Activated gamma-delta T cell treated with Interleukin-2 at 50 U/mL for 16 hours (primary cell): ENCODE measurements at regions not wholly inside any gene's neighbourhood (a gene's known extent, or its start where the extent isn't known, plus 50 kb on each side); places are given as distances from the start of the nearest gene placed in this dataset.
"Not testable (repeated sequence)": the region's sequence is repeated elsewhere in the genome, so short reads cannot be mapped to it uniquely, and the experiment has no call there.

ENCODE experiments used
- DNase-seq: peaks from one replicate; pipeline ENCODE4 v3.0.0-alpha.2; 2020

DNA sequence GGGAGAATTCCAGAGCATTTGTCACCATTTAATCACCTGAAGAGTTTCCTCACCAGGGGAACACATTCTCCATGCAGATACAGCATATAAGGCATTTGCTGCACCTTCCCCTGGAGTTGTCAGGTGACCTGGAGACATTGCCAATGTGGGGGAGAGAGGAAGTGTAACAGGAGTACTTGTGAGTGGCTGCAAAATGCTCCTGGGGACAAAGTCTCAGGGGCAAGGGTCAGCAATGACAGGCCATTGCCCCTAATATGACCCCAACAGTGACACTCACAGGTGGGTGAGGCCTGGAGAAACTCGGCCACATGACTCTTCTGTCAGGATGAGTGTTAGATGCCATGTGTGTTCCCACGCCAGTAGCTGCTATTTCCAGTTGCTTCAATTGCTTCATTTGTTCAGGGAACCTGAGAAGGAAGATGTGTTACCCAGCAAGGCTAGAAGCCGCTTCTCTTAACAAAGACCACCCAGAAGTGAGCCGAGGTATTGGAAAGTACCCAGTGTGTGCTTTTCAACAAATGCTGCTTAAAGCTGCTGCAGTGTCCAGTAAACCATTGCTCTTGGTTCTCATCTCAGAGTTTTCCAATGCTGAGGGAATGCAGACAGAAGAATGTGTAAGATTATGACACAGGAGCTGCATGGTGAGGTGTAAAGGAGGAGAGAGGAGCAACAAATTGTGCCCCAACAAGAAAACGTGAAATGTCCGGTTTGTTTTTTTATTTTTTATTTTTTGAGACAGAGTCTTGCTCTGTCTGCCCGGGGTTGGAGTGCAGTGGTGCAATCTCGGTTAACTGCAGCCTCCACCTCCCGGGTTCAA is 128.2 kb upstream of the SLC44A1 start:
- DNase-seq = no peak

DNA sequence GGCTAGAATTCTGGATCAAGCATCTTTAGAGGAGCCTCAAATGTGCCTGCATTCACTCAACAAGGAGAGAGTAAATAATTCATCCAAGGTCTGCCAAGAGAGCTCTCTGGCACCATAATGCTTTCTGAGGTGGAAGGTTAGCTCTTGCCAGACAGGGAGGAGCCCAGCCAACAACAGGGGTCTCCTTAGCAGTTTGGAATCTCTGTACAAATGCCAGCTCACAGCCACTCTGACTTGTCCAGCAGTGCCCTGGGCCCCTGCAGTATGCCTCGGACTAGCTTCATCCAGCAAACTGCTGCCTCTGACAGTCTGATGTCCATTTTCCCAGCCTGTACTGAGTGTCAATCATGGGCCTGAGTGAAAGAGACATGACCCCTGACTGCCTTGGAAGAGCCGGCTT is 127.2 kb upstream of the SLC44A1 start:
- no peak for DNase-seq

DNA sequence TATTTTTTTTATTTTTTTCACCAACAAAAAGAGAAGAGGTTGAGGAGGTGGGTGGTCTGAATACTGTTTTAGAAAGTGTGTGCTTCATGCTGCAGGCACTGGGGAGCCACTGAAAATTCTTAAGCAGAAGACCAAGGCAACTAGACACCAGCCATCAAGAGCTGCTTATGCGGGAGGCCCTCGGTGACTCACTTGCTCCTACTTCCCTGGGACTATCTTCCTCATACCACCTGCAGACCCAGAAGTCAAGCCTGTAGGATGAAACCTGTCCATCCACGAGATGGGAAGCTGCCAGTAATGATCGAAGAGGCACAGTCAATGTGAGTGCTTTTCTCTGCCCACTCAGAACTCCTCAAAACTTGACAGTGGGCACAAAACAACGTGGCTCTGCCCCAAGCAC is 125.8 kb upstream of the SLC44A1 start:
- no peak for DNase-seq

DNA sequence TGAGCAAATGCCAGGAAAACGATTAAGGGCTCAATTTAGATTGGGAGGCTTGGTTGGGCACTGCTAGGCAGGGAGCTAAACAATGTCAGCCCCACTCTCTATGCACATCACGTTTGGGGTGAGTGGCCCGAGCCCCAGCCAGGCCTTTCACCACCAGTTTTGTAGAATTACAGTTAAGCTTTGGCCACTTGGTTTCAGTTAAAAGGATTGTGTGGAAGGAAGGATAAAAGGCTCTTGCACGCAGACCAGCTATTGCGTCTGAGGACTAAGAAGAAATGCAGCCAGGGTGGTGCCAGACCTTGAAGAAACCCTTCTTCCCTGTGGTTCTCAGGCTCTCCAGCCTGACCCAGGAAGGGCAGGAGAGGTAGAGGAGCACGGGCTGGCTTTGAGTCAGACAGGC is 125.3 kb upstream of the SLC44A1 start:
- DNase-seq = no peak

DNA sequence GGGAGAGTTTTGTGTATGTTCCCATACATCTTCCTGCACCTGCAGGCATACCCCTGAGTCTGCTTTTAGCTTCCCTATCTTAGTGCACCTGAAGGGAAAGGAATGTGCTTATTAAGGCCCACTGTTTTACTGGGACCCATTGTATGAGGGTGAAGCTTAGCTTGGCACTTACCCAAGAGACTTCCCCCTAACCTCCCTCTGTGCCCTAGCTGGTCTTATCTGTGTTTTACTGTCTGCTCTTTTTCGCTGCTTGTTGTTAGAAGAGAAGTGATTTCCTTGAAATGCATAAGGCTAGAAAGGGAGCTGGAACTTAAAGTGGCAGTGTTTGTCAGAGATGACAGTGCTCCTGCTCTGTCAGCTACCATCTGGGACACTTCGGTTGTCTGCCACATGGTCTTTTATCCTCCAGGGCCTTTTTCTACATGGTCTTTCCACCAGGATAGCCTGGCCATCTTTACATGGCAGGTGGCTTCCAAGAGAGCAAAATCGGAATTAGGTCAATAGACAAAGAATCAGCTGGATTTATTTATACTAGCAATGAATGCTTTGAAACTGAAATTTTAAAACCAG is 122.5 kb upstream of the SLC44A1 start:
- DNase-seq = no peak

DNA sequence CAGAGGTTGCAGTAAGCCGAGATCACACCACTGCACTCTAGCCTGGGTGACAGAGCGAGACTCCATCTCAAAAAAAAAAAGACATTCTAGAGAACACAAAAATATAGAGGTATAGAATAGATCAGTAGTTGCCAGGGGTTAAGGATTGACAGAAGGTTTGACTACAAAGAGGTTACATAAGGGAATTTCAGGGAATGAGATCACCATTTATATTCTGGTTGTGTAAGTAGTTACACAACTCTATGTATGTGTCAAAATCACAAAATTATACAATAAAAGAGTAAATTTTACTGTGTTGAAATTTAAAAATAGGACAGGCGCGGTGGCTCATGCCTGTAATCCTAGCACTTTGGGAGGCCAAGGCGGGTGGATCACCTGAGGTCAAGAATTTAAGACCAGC is 119.9 kb upstream of the SLC44A1 start:
- DNase-seq = not testable (repeated sequence)

DNA sequence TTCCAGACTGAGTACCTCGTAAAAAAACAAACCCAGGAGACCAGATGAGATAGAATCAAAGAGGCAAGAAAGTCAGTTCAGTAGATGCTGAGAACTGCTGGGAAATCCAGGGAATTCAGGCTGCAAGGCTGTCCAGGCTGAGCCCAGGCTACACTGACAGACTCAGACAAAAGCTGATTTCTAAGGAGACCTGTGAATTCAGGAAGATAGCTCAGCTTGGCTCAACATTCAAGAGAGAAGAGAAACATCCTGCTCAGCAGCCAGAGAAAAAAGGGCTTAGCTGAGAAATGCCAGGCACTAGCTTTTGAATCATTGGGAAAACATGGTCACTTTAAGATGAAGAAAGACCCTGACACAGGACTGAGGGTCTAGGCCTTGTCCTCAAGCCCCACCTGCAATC is 118.2 kb upstream of the SLC44A1 start:
- no peak for DNase-seq

DNA sequence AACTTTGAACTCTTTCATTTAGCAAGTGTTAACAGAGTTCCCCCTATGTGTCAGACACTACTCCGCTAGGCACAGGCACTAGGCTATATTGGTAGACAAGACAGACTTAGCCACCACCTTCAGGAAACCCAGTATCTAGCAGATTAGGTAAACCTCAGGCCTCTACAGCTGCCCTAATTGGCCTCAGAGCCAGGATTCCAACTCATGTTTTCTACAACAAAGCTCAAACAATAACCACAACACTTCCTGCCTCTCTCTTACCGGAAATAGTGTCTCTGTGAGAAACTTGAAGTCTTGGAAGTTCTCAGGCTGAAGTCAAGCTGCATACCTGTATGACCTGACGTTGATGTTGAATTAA is 116.6 kb upstream of the SLC44A1 start:
- DNase-seq = peak; percentile 55

DNA sequence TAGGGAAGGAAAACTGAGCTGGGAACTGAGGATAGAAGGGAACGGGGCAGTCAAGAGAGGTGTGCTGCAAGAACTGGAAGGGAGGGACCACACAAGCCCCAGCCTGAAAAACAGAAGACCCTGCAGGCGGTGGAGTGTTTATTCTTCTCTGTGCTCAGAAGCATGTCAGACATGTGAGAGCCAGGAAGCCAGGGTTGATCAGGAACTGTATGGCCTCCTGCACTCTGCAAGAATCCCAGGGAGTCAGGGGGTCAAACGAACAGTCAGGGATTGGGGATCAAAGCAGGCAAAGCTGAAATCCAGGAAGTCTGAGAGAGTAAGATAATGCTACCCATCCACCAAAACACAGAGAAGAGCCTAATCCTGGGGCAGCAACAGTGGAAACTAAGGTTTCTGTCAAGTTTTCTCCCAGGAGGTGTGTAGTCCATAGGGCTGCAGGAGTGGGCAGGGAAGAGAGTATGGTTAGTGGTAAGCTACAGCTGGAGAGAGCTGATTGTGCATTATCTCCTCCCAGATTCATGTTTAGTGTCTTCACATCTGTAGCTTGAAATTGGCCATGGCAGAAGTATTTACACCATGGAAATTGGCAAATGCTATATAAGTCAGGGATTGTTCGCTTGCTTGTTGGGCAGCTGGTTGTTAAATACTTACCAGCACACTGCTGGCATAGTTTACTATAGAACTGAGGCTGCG is 115.4 kb upstream of the SLC44A1 start:
- no peak for DNase-seq

DNA sequence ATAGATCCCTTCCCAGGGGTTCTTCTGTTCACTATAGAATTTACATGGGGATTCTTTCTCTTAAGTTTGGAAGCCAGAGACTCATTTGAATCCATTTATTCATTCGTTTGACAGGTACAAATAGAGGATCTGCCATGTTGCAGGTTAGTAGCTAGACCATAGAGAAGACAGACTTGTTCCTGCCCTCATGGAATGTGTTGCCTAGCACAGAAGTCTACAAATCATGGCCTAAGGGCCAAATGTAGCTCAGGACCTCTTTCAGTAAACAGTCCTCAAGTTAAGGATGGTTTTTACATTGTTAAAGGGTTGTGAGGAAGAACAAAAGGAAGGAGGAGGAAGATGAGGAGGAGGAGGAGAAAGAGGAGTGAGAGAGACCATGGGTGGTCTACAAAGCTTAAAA is 114.7 kb upstream of the SLC44A1 start:
- no peak for DNase-seq

DNA sequence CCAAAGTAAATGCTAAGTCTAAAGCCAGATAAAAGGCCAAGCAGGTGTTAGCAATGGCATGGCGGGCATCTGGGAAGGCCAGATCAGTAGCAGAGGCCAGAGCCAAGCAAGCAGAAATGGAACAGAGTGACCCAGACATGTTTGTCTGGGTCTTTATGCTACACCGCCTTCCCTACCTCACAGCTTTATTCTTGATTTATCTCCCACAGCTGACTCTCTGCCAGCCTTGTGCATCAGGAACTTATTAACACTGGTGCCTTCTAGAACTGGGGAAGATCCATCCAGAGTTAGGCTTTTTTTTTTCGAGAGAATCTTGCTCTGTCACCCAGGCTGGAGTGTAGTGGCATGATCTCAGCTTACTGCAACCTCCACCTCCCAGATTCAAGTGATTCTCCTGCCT is 112.5 kb upstream of the SLC44A1 start:
- no peak for DNase-seq

DNA sequence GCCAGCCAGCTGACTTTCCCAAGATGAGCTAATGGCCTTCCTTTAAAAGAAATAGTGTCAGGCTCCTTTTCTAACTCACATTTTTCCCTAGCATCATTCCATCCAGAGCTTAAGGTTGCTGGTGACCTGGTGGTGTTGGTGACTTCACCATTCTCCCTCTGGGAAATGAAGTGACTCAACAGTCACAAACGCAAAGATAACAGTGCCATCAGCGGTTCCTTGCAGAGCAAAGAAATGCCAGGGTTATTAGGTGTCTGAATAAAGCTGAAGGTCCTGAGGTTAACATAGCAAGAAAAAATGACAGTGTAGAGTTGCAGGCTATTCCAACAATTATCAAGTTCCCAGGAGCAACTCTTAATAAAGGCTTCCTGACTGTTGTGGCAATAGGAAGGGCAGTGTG is 111.8 kb upstream of the SLC44A1 start:
- no peak for DNase-seq

DNA sequence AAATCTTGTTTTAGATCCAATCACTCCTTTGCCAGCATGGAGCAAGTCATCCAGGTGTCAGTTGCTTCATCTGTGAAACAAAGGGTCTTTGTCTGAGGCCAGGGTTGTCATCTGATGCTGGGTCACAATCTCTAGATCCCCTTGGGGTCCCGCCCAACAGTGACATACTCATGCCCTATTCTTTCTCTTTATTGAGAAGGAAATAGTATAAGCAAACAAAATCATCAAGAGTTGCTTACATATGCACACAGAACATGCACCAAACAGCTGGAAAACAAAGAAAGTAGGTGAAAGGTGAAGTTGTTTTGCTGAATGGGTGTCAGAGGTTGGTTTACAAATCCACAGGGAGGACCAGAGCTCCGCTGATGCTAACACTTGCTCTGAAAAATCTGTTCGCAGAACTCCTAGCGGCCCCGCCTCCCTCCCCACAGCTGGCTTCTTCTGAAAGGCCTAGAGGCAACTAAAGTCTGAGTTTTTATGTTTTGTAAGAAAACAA is 106.1 kb upstream of the SLC44A1 start:
- DNase-seq = no peak

DNA sequence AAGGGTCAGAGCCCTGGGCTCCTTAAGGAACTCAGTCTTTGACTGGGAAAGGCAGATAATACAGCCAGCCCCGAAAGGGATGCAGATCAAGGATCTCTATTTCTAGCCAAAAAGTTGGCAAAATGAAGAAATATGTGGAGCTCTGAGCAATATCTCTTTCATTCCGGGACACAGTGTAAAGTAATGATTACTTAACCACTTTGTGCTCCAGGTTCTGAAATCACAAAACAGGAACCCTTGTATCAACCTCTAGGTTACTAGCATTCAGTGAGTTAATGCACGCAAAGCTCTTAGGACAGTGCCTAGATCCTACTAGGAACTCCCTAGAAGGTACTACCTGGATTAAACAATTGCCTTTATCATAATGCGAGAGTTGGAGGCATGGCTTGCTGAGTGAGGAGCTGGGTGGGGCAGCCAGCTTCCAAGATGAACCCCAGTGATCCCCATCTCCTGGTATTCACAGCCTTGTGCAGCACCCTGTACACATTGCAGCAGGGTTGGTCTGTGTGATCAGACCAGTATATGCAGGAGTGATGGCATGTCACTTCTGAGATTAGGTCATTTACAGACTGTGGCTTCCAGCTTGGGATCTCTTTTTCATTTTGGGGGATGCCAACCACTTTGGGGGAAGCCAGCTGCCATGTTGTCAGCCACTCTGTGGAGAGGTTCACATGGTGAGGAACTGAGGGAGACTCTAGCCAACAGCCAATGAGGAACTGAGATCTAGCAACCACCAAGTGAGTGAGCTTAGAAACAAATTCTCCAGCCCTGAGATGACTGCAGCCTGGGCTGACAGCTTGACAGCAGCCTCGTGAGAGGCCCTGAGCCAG is 103.1 kb upstream of the SLC44A1 start:
- no peak for DNase-seq

DNA sequence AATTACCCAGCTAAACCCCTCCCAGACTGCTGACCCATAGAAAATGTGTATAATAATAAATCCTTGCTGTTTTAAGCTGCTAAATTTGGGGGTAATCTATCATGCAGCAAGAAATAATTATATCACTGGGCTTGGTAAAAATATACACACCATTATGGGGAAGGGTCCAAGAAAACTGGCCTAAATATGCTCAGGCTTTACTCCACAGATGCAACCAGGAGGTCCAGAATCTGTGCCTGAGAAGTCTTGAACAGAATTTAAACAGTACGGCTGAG is 102.5 kb upstream of the SLC44A1 start:
- no peak for DNase-seq

DNA sequence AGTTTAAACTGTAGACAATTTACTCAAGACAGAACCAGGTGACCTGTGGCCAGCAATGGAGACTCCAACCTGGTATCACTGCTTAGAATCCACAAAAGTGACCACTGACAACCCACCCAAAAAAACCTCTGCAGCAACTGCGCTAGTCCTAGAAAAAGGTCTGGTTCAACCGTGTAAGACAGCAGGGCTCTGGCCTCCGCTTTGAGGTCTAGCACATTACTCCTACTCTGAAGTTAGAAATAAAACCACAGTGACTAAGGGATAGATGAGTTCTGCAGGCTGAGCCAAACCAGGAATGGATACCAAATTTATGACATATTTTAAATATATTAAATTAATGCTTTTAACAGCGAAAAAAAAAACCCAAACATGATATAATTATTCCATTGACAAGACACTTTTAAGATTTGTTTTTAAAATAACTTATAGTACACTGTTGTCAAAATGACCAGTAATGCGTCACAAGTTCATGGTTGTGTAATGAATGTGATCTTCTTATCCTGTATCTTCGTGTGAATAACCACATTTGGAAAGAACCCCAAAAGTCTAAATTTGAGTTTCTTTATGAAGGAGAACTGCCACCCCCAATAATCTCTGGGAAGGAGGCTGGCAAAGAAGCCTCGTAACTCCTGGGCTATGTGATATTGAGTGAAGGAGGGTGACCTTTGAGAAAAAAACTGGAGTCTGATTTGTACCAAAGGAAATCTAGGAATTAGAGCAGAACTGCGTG is 101.9 kb upstream of the SLC44A1 start:
- DNase-seq = no peak

DNA sequence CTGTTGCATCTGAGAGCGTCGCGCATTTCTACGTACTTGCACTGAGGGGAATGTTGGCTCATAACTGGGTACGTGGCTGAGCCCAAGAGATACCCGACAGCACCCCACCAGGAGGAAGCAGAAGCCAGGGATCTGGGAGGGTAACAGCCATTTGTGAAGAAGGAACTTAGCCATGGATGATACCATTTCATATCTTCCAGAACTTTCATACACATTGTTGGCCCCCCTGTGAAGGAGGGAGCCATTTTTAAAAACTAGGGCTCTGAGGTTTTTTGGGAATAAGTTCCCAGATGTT is 101.4 kb upstream of the SLC44A1 start:
- no peak for DNase-seq

DNA sequence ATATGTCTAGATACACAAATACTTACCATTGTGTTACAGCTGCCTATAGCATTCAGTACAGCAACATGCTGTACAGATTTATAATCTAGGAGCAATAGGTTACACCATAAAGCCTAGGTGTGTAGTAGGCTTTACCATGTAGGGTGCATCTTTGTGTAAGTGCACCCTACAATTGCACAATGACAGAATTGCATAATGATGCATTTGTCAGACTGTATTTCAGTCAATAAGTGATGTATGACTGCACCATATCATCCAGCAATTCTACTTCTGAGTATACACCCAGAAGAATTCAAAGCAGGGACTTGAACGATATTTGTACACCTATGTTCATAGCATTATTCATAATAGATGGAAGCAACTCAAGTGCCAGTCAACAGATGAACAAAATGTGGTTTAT is 100.4 kb upstream of the SLC44A1 start:
- DNase-seq = no peak

DNA sequence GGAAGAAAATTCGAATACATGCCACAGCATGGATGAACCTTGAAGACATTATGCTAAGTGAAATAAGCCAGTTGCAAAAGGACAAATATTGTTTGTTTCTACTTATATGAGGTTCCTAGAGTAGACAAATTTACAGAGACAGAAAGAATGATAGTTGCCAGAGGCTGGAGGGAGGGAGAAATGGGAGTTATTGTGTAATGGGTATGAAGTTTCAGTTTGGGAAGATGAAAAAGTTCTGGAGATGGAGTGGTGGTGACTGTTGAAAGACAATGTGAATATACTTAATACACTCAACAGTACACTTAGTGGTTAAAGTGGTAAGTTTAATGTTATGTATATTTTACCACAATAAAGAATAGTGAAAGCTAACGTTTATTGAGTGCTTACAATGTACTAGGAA is 99.6 kb upstream of the SLC44A1 start:
- DNase-seq = no peak

DNA sequence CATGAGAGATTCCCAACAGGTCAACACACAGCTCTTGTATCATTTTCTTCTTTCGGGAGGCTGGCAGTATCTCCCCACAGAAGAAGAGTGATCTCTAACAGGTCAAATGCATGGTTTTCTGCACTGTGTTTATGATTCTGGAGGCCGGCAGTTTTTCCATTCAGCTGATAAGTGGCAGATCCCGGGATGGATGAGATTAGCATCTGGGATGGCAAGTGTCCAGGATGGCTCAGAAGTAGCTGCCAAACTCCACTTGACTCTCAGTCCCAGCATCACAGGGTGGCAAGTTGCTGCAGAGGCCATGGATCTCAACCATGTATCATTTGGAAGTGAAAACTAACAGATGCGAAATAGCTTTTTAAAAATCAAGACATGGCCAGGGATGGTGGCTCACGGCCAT is 97.8 kb upstream of the SLC44A1 start:
- DNase-seq = no peak

DNA sequence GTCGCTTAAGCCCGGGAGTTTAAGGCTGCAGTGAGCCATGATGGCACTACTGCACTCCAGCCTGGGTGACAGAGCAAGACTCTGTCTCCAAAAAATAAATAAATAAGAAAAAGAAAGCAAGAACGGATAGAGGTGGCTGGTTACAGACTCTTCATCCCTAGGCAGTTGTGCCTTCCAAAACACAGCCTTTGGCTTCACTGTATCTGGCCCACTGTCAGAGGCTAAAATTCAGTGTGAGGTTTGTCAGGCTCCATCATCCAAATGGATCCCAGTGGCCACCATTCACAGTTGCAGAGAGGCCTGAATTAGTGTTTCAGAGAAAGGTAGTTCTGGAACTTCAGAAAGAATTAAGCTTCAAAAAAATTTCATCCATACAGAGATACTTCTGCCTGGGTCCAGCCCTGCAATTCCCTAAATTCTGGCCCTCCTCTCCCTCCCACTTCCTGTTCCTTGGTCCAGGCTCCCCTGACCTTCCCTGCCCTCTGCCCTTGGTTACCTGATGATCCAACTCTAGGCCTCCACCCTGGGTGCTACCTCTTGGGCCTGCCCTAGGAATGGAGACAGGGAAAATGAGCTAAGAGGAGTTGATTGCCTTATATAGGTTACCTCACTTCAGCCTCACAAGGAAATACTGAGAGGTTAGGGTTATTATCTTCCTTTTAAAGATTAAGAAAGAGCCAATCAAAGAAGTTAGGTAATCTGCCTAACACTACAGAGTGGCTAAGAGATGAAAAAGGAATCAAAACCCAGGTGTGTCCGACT is 97.2 kb upstream of the SLC44A1 start:
- no peak for DNase-seq

DNA sequence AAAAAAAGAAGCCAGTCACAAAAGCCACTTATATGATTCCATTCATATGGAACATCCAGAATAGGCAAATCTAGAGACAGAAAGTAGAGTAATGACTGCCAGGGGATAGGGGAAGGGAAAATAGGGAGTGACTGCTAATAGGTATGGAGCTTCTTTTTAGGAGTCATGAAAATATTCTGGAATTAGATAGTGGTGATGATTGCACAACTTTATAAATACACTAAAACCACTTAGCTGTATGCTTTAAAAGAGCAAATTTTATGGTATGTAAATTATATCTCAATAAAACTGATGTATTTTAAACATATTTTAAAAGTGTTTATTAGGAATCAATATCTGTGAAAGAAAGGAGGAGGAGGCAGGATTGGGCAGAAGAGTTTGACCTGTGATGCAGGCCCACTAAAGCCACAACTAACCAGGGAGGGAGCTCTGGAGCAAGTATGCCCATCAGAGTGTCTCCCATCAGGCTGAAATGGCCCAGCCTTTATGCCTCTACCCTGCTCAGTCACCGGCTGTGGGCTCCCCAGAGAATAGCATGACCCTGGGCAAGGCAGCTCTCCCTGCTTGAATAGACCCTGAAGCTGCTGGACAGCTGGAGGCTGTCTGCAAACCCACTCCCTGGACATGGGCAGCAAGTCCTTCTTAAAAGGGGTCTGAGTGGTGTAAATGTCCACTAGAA is 96.0 kb upstream of the SLC44A1 start:
- DNase-seq = no peak
